Omental fat pad (tissue), 3 donors: ENCODE measurements at regions not wholly inside any gene's neighbourhood (a gene's known extent, or its start where the extent isn't known, plus 50 kb on each side); places are given as distances from the start of the nearest gene placed in this dataset.

ENCODE experiments used
- ATAC-seq: fragments of 150-250 bp; one replicate; pipeline ENCODE4 v1.9.1; 2016; ENCODE audit warnings: mild to moderate bottlenecking, moderate library complexity; ENCODE audit not compliant: low FRiP score
- DNase-seq: peaks from one replicate; pipeline ENCODE4 v3.0.0-alpha.2; 2019; ENCODE audit warnings: low spot score
- TF ChIP-seq, protein P1 (sequence below), 3 donors: fragments of 450-650 bp; IDR thresholded peaks; one replicate each; pipeline ENCODE4 v1.5.1; 2016 to 2017; ENCODE audit warnings: antibody characterized with exemption in 3 of 3, mild to moderate bottlenecking in 3 of 3, moderate library complexity in 2 of 3

DNA sequence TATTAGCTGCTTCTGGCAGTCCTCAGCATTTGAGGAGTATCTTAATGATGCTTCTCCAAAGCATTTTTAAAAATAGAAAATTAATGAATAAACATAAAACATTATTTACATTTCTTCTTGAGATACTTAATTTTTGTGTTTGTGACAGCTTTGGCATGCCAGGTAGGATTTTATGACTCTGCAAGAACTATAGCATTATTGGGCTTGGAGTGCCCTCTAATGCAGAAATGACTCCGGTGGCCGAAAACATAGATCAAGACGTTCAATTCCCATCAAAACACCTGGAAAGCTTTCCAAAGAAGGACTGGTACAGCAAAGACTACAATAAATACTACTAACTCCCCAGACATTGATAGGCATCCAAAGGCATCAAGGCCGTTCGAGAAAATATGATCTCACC is 366.4 kb upstream of the CXADR start:
- ATAC-seq (no peak), DNase-seq (no peak)
- TF ChIP-seq, protein P1, sequence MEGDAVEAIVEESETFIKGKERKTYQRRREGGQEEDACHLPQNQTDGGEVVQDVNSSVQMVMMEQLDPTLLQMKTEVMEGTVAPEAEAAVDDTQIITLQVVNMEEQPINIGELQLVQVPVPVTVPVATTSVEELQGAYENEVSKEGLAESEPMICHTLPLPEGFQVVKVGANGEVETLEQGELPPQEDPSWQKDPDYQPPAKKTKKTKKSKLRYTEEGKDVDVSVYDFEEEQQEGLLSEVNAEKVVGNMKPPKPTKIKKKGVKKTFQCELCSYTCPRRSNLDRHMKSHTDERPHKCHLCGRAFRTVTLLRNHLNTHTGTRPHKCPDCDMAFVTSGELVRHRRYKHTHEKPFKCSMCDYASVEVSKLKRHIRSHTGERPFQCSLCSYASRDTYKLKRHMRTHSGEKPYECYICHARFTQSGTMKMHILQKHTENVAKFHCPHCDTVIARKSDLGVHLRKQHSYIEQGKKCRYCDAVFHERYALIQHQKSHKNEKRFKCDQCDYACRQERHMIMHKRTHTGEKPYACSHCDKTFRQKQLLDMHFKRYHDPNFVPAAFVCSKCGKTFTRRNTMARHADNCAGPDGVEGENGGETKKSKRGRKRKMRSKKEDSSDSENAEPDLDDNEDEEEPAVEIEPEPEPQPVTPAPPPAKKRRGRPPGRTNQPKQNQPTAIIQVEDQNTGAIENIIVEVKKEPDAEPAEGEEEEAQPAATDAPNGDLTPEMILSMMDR (IDR thresholded peaks at IDR 0.05) = no peak

DNA sequence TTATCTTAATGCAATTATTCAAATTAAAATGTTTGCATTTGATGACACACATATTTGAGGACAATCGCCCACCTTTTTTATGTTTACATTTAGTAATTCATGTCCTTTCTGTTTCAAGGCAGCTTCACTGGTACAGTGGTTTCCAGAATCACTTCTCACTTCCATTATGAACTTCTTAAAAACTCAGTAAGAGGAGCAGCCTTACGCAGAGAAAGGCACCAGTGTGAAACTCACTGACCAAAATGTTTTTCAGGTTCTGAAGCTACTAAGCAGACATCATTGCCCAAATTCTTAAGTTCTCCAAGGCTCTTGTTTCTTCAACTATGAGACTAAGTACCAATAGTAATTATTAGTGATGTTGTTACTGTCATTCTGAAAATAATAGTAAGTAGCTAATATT is 353.1 kb upstream of the CXADR start:
- ATAC-seq = no peak
- TF ChIP-seq, protein P1 (IDR thresholded peaks at IDR 0.05) = no peak
- DNase-seq = no peak

DNA sequence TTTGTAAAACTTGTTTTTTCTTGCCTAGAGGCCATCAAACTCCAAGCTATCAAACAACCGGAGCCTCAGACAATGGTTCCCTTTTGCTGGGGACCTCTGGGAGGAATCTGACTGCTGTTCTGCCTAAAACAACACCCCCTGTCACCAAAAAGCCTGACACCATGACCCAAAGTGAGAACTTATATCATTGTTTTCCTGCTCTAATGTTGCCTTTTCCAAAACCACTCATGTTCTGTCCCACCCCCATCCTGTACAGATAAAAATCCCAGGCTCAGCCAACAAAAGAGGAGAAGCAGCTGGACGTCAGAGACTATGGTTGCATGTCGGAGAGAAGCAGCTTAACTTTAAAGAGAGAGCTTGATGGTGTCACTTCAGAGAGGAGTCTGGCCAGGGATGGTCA is 327.2 kb upstream of the CXADR start:
- TF ChIP-seq, protein P1 (IDR thresholded peaks at IDR 0.05) = no peak
- DNase-seq (no peak), ATAC-seq (no peak)

DNA sequence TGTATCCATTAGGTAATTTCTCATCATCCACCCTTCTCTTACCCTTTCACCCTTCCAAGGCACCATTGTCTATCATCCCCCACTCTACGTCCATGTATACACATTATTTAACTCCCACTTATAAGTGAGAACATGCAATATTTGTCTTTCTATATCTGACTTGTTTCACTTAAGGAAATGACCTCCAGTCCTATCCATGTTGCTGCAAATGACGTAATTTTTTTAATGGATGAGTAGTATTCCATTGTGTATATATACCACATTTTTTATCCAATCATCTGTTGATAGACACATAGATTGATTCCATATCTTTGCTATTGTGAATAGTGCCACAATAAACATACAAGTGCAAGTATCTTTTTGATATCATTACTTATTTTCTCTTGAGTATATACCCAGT is 322.9 kb upstream of the CXADR start:
- ATAC-seq (no peak), DNase-seq (no peak)
- TF ChIP-seq, protein P1 (IDR thresholded peaks at IDR 0.05) = no peak

DNA sequence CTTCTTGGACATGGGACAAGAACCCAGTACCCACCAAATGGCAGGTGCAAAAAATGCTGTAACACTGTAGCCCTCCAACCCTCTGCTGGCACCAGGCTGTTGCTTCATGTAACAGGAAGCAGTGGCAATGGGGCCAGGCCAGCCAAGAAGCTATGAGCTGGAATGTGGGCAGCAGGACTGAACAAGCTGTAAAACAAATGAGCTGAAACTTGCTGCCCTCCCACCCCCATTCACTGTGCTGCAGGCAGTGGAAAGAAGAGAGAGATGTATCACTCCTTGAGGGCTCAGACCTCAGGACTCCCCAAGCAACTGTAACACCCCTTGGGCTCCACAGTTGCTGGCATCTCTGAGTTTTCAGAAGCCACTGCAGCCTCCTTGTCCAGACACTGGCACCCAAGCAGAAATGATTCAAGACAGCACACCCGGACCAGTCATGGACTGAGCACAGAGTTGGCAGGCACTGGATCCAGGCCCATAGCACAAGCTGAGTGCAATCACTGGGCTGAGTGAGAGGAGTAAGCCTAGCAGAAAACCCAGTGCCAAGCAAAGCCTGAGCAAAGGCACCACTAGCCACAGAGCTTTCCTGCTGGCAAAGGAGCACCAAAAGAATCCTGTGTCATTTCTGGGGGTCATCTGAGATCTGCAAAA is 321.4 kb upstream of the CXADR start:
- no peak for ATAC-seq
- TF ChIP-seq, protein P1 (IDR thresholded peaks at IDR 0.05) = no peak
- DNase-seq = no peak

DNA sequence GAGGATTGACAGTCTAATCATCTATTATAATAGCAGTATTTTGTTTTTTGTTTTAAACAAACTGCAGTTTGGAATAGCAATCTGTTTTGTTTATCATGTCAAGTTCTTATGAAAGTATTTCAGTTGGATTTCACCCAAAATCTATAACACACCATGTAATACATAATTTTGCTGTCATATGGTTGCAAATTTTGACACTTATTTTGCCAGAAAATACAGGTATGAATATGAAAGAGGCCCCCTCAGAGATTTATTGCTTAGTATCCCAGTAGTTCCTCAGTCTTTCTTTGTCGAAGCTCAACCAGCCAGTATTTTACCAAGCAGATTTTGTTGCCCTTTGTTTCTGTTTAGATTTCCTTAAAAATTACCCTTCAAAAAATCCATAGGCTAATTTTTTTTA is 317.5 kb upstream of the CXADR start:
- ATAC-seq (no peak), DNase-seq (no peak)
- TF ChIP-seq, protein P1 (IDR thresholded peaks at IDR 0.05) = no peak

DNA sequence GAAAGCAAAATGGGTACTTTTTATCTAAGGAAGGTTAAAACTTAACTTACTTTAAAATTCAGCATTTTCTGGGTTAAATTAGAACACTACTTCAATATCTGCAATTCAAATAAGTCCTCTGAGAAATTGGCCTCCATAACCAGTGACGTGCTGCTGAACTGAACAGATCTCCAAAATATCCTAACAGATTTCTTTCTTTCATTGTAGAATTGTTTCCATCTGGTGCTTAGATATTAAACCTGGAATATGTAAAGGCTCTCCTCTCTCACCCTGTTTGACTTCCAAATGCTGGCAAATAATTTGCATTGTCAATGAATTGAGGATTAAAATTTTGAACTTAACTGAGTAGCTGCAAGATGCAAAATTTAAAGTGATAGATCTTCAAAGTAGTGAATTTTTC is 316.9 kb upstream of the CXADR start:
- ATAC-seq = no peak
- DNase-seq = no peak
- TF ChIP-seq, protein P1 (IDR thresholded peaks at IDR 0.05) = no peak
